ENCODE measurements at regions not wholly inside any gene's neighbourhood (a gene's known extent, or its start where the extent isn't known, plus 50 kb on each side); places are given as distances from the start of the nearest gene placed in this dataset.
A peak's percentile ranks its signal among the peaks of the same experiment; 100 is the strongest.
"Not testable (repeated sequence)": the region's sequence is repeated elsewhere in the genome, so short reads cannot be mapped to it uniquely, and the experiment has no call there.

GRCh38 chr12:124673801-124674617 is 106.6 kb upstream of the NCOR2 start:
- Histone ChIP-seq H3K4me2 (ENCODE audit: low read depth, low read length) (no peak overlapping the region), H2BK20ac (ENCODE audit: low read depth, low read length) (0 out of 2 replicates have a peak overlapping the region, but pooled peaks have one; percentile 27), H3K56ac (ENCODE audit: extremely low read depth, insufficient read depth, low read length) (no peak overlapping the region), H3K14ac (replicated peaks; ENCODE audit: low read depth, low read length) (no peak overlapping the region), H4K91ac (ENCODE audit: insufficient read depth, low read depth, low read length) (no peak overlapping the region), H3K9me3 (ENCODE audit: control insufficient read depth, insufficient read depth, low read length) (peaks cover 5% of the 10 kb centered on the region), H3K4ac (ENCODE audit: low read depth, low read length) (peak overlapping the region; percentile 51; the same call in 1 of the 2 replicates), H2AFZ (replicated peaks; ENCODE audit: low read length, poor library complexity) (peak overlapping the region; percentile 47), H3K79me1 (ENCODE audit: low read depth in 1 of 2, low read length in 2 of 2) (peaks cover 0 to 4% of the 10 kb centered on the region in 2 experiments; a peak in 1 of 4 replicates), H2BK5ac (ENCODE audit: low read depth, low read length, poor library complexity, severe bottlenecking) (no peak overlapping the region), H2BK120ac (ENCODE audit: low read depth, low read length) (no peak overlapping the region; the same call in 1 of the 2 replicates), H3K27me3 (ENCODE audit: control insufficient read depth, insufficient read depth, low read length) (no peaks in the 10 kb centered on the region), H3K18ac (ENCODE audit: low read depth, low read length) (no peak overlapping the region; the same call in 1 of the 2 replicates), H4K8ac (ENCODE audit: low read depth in 2 of 2, low read length in 2 of 2) (no peak overlapping the region), H2BK15ac (ENCODE audit: low read depth, low read length) (no peak overlapping the region), H4K20me1 (ENCODE audit: insufficient read depth, low read length) (no peaks in the 10 kb centered on the region), H3K23ac (ENCODE audit: low read depth, low read length) (no peak overlapping the region), H3K36me3 (ENCODE audit: control insufficient read depth, insufficient read depth, low read length) (no peaks in the 10 kb centered on the region), H3K9me1 (ENCODE audit: insufficient read depth, low read length) (peaks cover 6% of the 10 kb centered on the region), H3K27ac (ENCODE audit: insufficient read depth, low read length) (no peak overlapping the region), H3K4me1 (ENCODE audit: control insufficient read depth, insufficient read depth, low read length) (peaks cover 14% of the 10 kb centered on the region), H3K4me3 (ENCODE audit: insufficient read depth, low read depth, low read length) (no peak overlapping the region), H3K9ac (ENCODE audit: low read depth, low read length) (no peak overlapping the region), H2AK9ac (replicated peaks; ENCODE audit: low read depth, low read length, poor library complexity) (no peak overlapping the region), H4K5ac (ENCODE audit: low read depth, low read length) (no peak overlapping the region), H2AK5ac (ENCODE audit: low read depth, low read length) (peak overlapping the region; percentile 38; the same call in 1 of the 2 replicates)
- intact Hi-C loops (cut with micrococcal nuclease) (no loop called here), dilution Hi-C loops (cut with HindIII; ENCODE audit: low sequenced_read_pairs, unreplicated experiment) (no loop called here), in situ Hi-C loops (cut with MboI; ENCODE audit: low sequenced_read_pairs) (no loop called here)
- TF ChIP-seq CEBPB (IDR thresholded peaks at IDR 0.05; ENCODE audit: low read depth, low read length) (no peak), FOS (IDR thresholded peaks at IDR 0.05; ENCODE audit: low read depth, low read length) (no peak), ELK1 (IDR thresholded peaks at IDR 0.05; ENCODE audit: borderline replicate concordance, low read depth, low read length) (no peak), SMC3 (IDR thresholded peaks at IDR 0.05; ENCODE audit: low read depth, low read length) (no peak), NFE2L2 (IDR thresholded peaks at IDR 0.05; ENCODE audit: low read depth, low read length) (no peak)
- CTCF ChIA-PET = no interaction called here
- POLR2A ChIA-PET (ENCODE audit: unreplicated experiment) = no interaction called here
- 100% methylated on average over 1 of the region's 15 CpGs; no CpG with 5 or more reads in 1 of the 2 experiments for WGBS, 2 experiments (ENCODE audit: extremely low coverage in 2 of 2, insufficient read length in 1 of 2)
- BruUV-seq (replicated peaks) = no TSS peak
- DNase-seq = no peak
- no peak for ATAC-seq (ENCODE audit: low read depth)

GRCh38 chr12:124669271-124669721 is 101.9 kb upstream of the NCOR2 start:
- H2BK120ac ChIP-seq (ENCODE audit: low read depth, low read length); H2BK15ac ChIP-seq (ENCODE audit: low read depth, low read length); CTCF ChIA-PET; H2AK9ac ChIP-seq (replicated peaks; ENCODE audit: low read depth, low read length, poor library complexity); H3K27me3 ChIP-seq (ENCODE audit: control insufficient read depth, insufficient read depth, low read length); H2AK5ac ChIP-seq (ENCODE audit: low read depth, low read length); H3K36me3 ChIP-seq (ENCODE audit: control insufficient read depth, insufficient read depth, low read length); H3K4me3 ChIP-seq (ENCODE audit: insufficient read depth, low read depth, low read length); H3K4me2 ChIP-seq (ENCODE audit: low read depth, low read length); H2AFZ ChIP-seq (replicated peaks; ENCODE audit: low read length, poor library complexity); H2BK20ac ChIP-seq (ENCODE audit: low read depth, low read length); H3K14ac ChIP-seq (replicated peaks; ENCODE audit: low read depth, low read length); in situ Hi-C loops (cut with MboI; ENCODE audit: low sequenced_read_pairs); H4K5ac ChIP-seq (ENCODE audit: low read depth, low read length); H4K91ac ChIP-seq (ENCODE audit: insufficient read depth, low read depth, low read length); H3K4me1 ChIP-seq (ENCODE audit: control insufficient read depth, insufficient read depth, low read length); BruUV-seq (replicated peaks); H4K8ac ChIP-seq (ENCODE audit: low read depth in 2 of 2, low read length in 2 of 2); H3K9me1 ChIP-seq (ENCODE audit: insufficient read depth, low read length); intact Hi-C loops (cut with micrococcal nuclease); POLR2A ChIA-PET (ENCODE audit: unreplicated experiment); ATAC-seq (ENCODE audit: low read depth); H3K27ac ChIP-seq (ENCODE audit: insufficient read depth, low read length); H3K4ac ChIP-seq (ENCODE audit: low read depth, low read length); H3K79me1 ChIP-seq (ENCODE audit: low read depth in 1 of 2, low read length in 2 of 2); H4K20me1 ChIP-seq (ENCODE audit: insufficient read depth, low read length); H3K56ac ChIP-seq (ENCODE audit: extremely low read depth, insufficient read depth, low read length); H3K9ac ChIP-seq (ENCODE audit: low read depth, low read length); dilution Hi-C loops (cut with HindIII; ENCODE audit: low sequenced_read_pairs, unreplicated experiment); H3K23ac ChIP-seq (ENCODE audit: low read depth, low read length); H2BK5ac ChIP-seq (ENCODE audit: low read depth, low read length, poor library complexity, severe bottlenecking); H3K18ac ChIP-seq (ENCODE audit: low read depth, low read length); DNase-seq: not testable (repeated sequence)
- no CpG with 5 or more reads among the region's 8 CpGs for WGBS, 2 experiments (ENCODE audit: extremely low coverage in 2 of 2, insufficient read length in 1 of 2)
- peaks cover 14% of the 10 kb centered on the region for H3K9me3 ChIP-seq (ENCODE audit: control insufficient read depth, insufficient read depth, low read length)

Data from IMR-90 (cell line).